ENCODE measurements at regions not wholly inside any gene's neighbourhood (a gene's known extent, or its start where the extent isn't known, plus 50 kb on each side); places are given as distances from the start of the nearest gene placed in this dataset.

DNA sequence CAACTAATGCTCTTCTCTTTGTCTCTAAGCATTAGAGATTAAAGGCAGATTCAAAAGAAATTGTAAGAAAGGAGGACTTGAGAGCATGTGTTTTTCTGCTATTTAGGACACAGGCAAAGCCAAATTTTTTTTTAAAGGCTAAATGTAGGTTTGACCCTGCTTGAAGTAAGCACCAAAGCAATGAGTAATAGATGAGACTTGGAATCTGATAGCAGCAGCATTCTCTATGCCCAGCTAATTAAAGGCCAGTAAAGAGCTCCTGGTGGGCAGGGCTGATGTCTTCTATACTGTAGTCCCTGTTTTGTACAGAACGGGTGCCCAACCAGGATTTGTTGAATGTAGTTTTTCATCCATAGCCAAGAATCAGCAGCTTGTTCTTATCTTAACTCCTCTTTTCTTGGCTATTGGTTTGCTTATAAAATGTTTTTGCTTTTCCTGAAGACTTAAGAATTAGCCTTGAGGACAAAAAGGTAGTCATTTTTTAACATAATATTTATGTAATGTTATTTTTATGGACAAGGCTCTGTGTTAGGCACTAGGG, 179.6 kb downstream of the LMO4 start:
- DNase-seq (ENCODE audit: low read depth): peak; percentile 16

DNA sequence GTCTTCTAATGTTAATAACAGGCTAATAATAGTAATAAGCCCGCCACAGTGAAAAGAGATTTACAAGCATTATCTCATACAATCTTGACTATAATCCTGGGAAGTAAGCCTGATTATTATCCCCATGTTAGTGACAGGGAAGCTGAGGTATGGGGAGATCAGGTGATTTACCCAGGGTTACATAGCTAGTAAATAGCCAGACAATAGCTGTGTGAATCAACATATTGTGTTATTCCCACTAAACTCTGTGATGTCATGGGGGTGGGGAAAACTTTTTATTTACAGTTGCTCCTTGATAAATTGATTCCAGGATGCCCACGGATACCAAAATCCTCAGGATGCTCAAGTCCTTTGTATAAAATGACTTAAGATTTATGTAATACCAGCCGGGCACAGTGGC, 181.9 kb downstream of the LMO4 start:
- no peak for DNase-seq (ENCODE audit: low read depth)

DNA sequence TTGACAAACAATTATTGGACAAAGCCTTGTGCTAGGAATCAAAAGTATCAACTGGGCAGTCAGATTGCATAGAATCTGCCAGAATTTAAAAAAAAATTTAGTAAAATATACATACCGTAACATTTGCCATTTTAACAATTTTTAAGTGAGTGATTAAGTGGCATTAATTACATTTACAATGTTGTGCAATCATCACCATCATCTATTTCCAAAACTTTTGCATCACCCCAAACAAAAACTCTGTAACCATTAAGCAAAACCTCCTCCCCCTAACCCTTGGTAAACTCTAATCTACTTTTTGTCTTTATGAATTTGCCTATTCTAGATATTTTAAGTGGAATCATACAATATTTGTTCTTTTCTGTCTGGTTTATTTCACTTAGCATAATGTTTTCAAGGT, 182.8 kb downstream of the LMO4 start:
- DNase-seq (ENCODE audit: low read depth): no peak

DNA sequence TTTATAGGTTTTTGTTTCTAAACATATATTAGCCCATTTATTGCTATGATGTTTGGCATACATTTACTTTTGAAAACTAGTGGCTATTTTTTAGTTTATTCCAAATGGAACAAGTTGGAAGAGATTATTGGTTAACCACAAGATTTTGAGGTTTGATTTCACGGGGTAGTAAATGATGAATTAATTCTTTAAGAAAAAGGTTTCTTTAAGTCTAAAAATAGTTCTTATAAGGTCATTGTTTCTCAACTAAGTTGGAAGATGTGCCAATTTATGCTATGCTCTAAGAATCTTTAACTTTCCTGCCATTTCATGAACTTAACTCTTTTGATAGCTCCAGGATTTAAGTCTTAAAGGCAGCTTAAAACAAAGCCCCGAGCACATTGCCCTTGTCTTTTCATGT, 183.8 kb downstream of the LMO4 start:
- no peak for DNase-seq (ENCODE audit: low read depth)

DNA sequence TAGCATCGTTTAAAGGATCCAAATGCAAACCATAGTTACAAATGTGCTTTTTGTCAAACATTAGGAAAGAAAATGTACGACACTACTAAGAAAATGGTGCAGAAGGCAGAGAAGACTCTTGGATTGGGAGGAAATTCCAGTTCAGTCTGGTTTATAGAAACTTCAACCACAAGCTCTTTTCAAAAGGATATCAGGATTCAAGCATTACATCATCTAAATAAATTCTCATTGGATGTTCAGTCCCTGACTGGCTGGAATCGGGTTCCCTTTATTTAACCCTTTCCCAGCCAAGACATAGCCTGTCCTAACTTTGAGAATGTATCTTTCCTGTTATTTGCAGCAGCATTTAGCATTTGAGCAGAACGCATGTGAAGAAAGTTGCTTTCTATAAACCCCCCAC, 184.6 kb downstream of the LMO4 start:
- DNase-seq (ENCODE audit: low read depth): peak; percentile 46

DNA sequence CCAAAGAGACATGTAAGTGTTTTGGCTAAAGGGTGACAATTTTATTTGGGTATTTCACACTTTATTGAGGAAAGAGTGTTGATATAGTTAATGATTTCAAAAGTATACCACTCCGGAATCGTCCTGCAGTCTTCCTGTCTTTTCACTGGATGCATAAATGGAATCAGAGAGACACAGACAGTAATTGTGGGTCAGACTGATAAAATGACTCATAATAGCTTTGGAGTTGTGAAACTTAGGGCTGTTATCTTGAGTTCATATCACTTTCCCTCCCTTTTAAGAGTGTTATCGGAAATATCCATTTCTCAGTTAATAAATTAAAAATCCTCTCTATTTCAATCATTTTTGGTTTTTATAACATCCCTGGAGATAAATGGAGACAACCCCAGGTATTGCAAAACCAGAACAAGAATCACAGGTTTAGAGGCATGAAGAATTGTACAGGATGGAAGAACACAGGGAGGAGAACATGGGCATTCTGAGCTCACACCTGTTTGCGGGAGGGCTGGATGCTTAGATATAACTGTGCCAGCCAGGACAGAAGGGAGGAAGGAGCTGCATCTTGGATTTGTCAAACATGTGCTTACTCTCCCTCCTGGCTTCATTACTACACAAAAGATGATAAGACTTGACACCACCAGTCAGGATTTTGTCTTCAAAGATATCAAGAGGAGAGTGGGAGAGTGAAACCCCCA, 185.4 kb downstream of the LMO4 start:
- DNase-seq (ENCODE audit: low read depth): peak; percentile 22

DNA sequence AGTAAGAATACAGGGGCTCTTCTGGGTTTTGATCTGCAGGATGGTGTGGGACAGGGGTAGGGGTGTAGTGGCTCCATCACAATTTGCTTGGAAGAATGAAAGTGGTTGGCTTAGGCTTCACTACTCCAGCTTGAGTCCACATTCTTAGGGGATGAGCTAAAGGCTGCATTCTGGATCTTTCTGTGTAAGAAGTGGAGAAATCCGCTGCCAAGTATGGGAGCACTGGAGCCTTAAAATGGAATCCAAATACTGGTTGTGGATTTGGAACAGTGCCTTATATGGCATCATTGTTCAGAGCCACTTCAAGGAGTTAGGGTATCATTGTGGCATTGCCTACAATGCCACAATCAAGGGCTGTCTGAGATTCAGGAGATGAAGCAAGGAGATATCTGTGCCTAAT, 187.1 kb downstream of the LMO4 start:
- no peak for DNase-seq (ENCODE audit: low read depth)

DNA sequence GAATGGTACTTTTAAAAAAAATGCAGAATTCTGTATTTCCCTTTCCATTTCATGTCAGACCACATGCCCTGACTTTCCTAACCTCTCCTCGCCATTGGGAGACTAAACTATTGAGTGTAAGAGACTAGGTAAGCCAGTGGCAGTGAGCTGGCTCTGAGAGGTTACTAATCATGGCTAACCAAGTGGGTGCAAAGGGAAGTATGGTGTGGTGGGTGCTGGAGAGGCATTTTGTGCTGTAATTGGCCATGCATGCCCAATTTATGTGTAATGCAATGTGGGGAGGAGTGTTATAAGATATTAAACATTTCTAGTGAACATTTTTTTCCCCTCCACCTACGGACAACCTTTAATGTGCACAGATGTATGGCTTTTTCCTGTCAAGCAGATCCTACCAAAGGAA, 190.1 kb downstream of the LMO4 start:
- DNase-seq (ENCODE audit: low read depth): no peak

DNA sequence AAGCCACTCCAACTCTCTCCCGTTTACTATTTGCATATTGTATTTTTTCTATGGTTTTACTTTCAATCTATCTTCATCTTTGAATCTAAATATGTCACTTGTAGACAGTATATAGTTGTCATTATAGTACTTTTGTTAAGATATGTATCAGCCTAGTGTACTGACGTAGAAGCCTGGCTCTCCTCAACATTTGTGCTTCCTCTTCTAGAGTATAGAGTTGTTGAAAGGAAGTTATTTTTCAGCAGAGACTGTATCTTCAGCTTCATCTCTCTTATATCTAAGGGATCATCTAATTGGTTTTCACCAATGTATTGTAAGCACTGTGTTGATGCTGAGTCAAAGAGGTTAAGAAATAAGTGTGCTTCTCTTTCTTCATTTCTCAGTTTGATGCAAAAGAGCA, 192.8 kb downstream of the LMO4 start:
- no peak for DNase-seq (ENCODE audit: low read depth)

DNA sequence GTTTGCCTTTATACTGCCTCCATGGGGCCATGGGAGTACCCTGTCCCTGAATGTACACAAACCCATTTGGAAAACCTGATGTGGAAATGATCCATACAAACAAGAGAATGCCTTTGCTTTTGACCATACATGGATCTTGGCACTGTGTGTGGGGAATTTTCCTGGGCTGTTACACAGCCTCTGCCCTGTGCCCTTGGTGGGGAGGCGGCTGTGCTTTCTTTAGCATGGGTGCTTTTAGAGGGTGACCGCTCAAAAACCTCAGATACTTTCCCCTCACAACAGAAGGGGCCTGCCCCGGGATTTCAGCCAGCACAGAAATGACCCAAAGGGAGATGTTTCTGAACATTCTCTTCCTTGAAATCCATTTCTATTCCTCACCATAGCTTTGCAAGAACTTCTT, 194.8 kb downstream of the LMO4 start:
- DNase-seq (ENCODE audit: low read depth): no peak

DNA sequence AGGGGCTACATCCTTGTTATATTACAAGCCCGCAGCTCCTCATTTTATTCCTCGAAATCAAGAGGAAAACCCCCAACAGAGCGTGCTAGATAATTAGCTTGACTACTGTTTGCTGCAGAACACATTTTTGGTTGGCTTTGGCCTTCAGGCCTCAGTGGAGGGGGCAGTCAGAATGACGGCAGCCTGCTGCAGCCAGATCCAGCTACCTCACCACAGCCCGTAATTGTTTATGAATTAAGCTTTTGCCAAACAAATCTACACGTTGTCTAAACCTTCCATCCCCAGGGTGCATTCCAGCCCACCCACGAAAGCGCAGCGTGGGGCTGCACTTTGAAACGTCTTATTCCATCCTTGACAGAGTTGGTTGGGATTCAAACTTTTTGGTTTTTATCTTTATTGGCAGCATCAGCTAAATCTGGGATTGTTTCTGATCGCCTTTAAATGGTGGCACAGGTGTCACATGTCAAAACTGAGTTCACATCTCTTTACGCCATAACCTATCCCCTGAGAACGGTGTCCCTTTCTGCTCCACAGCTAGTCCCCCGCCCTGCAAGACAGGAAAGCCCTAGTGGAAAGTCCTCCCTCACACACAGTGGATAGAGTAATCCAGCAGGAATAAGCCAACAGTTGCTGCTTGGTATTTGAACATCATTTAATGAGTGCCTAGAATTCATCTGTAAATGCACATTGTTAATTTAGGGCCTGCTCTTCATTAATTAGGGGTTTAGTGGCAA, 195.5 kb downstream of the LMO4 start:
- no peak for DNase-seq (ENCODE audit: low read depth)

DNA sequence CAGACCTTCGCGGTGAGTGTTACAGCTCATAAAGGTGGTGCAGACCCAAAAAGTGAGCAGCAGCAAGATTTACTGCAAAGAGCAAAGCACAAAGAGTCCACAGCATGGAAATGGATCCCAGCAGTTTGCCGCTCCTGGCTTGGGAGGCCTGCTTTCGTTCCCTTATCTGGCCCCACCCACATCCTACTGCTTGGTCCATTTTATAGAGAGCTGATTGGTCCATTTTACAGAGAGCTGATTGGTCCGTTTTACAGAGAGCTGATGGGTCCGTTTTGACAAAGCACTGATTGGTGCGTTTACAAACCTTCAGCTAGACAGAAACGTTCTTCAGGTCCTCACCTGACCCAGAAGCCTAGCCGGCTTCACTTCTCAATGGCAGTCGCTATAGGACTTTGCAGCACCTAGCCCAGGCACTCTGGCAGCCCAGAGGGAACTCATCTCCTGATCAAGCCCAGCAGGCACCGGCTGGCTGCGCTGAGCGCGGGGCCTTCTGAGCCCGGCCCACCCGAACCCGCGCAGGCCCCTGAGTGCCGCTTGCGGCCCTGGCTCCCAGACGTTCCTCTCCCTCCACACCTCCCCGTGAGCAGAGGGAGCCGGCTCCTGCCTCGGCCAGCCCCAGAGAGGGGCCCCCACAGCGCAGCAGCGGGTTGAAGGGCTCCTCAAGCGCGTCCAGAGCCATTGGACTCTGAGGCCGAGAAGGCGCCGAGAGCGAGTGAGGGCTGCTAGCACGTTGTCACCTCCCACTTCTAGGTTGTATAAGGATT, 200.3 kb downstream of the LMO4 start:
- no peak for DNase-seq (ENCODE audit: low read depth)

DNA sequence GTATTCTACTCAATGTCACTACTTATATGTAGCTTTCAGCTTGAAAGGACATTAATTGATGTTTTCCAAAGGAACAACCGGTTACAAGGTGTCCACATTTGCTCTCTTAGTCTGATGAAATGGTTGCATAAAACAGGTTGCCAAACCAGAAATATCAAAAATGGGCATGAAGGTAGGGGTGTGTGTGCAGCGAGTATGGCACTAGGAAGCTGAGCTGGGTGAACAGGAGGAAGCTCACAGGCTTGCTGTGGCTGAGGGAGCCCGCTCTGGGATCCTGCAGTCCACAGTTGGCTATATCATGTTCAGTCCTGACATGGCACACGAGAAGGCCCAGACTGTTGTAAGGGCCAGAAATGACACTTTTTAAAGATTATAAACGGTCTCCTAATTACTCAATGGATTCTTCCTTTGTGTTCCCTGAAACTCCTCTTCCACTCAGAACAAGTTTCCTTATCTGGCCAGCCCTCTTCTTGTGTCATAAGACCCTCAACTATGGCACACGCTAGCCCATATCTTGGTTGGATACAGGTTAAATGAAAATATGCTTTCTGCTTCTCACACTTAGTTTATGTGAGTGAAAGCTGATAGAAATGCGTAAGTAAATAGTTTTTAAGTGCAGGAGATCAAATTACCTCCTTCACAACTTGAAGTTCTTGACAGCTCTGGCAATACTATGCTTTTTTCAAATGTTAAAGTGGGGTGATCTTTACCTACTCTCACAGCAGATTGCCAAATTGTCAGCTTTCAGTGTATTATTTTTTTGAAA, 201.5 kb downstream of the LMO4 start:
- no peak for DNase-seq (ENCODE audit: low read depth)

DNA sequence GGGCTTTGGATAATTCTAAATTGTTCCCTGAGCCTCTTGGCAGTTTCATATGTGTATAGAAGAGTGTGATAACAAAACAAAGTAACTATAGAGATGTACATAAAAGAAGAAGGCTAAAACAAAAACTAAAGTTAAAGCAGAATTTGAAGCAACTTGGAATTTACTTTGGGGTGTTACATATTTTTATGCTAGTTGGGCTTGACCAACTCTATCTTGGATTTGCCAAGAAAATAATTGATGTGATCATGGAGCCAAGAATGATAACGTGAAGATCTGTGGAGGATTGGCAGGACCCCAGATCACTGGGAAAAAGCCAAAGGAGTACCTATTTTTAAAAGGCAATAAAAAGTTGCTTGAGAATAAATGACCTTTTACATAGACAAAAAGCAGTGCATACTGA, 206.9 kb downstream of the LMO4 start:
- DNase-seq (ENCODE audit: low read depth): no peak

DNA sequence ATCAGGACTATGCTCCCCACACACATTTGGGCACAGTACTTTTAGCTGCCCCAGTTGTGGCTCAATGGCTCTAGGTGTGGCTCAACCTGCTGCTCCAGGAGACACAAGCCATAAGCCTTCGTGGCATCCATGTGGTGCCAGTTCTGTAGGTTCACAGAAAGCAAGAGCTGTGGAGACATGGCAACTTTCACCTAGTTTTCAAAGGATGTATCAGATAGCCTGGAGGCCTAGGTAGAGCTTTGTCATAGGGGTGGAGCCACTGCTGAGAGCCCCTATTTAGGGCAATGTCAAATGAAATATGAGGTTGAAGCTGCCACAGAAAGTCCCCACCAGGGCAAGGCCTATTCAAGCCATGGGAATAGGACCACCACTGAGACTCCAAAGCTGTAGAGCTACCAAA, 210.5 kb downstream of the LMO4 start:
- DNase-seq (ENCODE audit: low read depth): no peak

DNA sequence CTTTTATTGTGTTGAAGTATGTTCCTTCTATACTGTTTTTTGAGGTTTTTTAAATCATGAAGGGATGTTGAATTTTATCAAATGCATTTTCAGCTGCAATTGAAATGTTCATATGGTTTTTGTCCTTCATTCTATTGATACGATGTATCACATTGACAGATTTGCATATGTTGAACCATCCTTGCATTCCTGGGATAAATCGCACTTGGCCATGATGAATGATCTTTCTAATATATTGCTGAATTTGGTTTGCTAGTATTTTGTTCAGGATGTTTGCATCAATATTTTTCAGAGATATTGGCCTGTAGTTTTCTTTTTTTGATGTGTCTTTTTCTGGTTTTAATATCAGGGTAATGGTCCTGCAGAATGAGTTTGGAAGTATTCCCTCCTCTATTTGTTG, 214.0 kb downstream of the LMO4 start:
- DNase-seq (ENCODE audit: low read depth): no peak

DNA sequence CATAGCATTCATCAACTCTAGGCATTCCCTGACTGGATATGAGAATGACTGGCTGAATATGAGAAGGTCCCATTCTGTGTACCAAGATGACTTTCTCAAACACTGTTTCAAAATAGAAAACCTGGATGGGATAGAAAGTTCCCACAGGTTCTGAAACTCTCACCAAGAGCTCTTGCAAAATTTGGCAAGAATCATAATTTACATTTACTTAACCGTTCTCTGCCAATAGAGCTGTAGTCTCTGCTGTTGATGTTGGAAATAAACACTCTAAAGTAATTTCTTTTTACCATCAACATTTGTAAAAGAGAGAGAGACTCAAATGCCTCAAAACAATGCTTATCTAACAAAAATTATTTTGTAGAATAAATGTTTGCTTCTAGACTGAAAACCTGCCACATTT, 221.1 kb downstream of the LMO4 start:
- no peak for DNase-seq (ENCODE audit: low read depth)

DNA sequence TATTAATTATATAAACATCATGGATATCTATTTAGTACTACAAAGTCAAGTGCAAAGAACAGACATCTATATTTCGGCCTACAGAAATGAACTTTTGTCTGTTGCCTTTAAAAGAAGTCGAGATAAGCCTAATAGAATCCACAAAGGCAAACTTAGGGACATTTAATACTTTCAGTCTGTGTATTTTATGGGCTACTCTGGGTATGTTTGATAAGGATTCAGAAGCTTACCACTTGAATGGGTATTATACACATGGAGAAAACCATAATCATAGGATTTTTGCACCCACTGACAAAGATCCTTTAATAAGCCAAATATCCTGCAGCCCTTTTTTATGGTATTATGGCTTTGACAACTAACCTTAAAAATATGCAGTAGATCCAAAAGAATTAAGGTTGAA, 224.8 kb downstream of the LMO4 start:
- DNase-seq (ENCODE audit: low read depth): no peak

DNA sequence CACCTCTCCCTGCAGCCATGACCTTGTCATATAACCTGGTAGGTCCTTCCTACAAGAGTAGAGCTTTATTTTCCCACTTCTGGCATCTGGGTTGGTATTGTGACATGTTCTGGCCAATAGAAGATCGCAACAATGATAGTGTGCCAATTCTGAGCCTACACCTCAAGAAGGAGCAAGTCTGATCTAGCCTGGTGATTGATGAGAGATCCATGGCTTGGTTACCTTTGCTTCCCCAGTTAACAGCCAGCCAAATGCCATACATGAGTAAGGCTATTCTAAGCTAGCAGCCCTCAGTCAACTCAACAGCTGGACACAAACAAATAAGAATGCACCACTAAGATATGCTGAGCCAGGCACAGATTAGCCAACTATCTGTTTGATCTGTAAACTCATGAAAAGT, 226.7 kb downstream of the LMO4 start:
- DNase-seq (ENCODE audit: low read depth): no peak

DNA sequence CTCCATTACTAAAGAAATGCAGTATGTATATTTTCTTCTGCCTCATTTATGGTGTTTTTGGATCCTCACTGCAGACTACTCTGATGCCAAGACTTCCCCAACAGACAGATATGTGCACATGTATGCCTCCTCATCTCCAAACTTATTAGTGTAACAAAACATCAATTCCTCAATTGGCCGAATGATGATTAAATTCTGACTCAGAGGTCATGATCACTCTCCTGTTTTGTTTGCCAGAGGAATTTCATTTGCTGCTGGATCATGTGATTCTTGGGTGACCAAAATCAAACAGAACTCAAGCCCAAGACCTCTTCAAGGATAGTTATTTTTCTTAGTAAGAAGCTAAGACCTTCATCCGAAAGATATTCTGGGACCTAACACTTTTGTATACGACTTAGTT, 227.6 kb downstream of the LMO4 start:
- DNase-seq (ENCODE audit: low read depth): no peak

DNA sequence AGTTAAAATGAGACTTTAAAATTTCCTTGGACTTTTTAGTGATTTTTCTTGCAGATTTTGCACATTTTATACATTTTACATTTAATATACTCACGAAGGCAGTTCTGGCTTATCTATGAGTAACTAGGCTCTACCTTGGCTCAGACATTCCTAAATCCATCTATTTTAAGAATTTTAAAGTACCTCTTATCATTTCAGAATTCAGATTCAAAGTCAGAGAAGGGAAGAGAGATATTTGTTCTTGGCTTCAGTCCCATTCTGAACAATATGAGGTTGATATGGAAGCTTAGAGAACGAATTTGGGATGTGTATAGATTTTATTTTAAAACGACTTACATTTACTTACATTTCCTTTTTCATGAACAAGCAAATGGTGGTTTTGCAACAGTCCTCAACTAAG, 230.2 kb downstream of the LMO4 start:
- no peak for DNase-seq (ENCODE audit: low read depth)

DNA sequence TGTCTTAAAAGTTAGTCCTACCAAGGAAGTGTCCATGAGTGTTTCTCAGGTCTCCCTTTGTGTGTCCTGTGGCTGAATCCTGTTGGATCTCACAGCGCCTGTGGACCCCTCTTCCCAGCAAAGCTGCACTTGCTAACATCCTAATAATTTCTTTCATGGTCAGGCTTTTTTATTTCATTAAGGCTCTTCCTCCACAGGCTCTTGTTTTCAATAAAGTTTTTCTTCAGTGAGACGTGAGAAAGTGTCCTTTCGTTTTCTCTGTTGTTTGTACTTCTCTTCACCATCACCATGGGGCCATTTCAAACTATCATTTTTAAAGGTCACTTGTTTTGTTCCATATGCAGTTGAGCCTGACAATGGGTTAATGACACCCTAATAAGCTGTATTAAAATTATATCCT, 231.5 kb downstream of the LMO4 start:
- DNase-seq (ENCODE audit: low read depth): no peak
